ENCODE measurements at regions not wholly inside any gene's neighbourhood (a gene's known extent, or its start where the extent isn't known, plus 50 kb on each side); places are given as distances from the start of the nearest gene placed in this dataset.

DNA sequence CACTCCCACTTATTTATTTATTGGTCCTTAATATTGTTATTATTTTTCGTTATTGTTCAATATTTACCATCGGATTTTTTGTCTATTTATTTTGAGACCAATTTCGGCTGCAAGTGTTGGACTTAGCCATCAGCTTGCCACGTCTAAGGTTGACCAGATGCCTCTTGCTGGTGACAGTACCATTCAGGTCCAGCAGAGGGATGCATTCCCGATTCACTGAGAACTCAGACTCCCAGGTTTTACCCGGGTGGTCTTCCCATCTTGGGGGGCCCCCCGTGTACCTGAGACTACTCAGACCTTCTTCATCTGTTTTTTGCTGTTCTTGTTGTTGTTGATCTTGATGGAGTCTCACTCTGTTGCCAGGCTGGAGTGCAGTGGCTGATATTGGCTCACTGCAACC, 1435.2 kb downstream of the UQCRFS1 start:
- TF ChIP-seq BHLHE40 (IDR thresholded peaks at IDR 0.05; ENCODE audit: borderline replicate concordance) (no peak), FOXK2 (IDR thresholded peaks at IDR 0.05) (no peak), NFRKB (IDR thresholded peaks at IDR 0.05) (no peak), SP1 (IDR thresholded peaks at IDR 0.05) (no peak)
